SKM-1 treated with dmso at 0.1 percent for 144 hours (cell line): ENCODE measurements at regions not wholly inside any gene's neighbourhood (a gene's known extent, or its start where the extent isn't known, plus 50 kb on each side); places are given as distances from the start of the nearest gene placed in this dataset.

Experiments
- DNase-seq: peaks from one replicate; lab custom pipeline; 2025; ENCODE audit not compliant: unreplicated experiment; lab: John Stamatoyannopoulos, UW

DNA sequence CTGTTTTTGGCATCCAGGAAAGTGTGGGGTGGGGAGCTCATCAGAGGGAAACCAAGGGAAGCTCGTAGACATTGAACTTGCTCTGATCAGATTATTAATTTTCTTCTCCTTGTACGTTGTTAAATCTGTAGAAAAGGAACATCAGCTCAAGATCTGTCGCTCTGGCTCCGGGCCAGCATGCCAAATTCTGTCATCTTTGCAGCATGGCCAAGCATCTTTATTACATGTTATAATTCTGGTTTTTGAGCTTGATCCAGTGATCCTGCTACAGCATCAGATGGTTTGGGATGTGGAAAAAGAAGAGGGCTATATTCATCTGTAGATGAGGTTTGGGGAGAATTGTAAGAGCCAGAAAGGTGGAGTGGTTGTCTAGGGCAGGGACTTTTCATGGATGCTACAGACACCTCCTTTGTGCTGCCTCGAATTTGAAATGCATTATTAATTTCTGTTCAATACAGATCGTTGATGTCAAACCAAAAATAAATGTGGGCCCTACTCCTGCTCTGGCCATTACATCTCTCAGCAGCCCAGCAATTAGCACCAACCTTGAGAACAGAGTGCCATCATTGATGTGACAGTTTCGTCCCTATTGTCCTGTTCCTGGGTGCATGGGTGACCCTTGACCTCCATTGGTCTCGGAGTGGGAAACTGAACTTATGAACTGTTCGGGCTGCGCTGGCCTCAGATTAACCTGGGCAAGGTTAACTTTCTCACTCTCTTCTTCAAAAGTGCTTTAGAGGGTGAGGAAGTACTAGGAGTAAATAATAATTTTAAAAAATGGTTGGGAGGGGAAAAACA lies 250.8 kb downstream of the SOX4 start:
- DNase-seq: no peak

DNA sequence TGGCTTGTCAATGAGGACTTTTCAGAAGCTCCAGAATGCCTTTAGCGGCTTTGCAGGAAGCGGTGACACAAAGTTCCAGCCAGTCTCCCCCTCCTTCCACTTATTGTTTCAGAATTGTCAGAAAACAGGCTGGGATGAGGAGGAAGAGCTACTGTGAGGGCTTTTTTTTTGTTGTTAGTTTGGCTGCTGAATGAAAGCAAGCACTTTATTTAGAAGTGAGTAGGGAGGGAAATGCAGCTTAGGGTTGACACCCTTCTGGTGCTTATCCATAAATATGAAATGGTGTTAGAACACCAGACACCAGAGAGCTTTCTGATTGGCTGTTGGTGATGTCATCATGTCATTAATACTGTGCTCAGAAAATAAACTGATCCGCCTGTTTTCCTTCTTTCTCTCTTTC lies 251.5 kb downstream of the SOX4 start:
- DNase-seq: no peak

DNA sequence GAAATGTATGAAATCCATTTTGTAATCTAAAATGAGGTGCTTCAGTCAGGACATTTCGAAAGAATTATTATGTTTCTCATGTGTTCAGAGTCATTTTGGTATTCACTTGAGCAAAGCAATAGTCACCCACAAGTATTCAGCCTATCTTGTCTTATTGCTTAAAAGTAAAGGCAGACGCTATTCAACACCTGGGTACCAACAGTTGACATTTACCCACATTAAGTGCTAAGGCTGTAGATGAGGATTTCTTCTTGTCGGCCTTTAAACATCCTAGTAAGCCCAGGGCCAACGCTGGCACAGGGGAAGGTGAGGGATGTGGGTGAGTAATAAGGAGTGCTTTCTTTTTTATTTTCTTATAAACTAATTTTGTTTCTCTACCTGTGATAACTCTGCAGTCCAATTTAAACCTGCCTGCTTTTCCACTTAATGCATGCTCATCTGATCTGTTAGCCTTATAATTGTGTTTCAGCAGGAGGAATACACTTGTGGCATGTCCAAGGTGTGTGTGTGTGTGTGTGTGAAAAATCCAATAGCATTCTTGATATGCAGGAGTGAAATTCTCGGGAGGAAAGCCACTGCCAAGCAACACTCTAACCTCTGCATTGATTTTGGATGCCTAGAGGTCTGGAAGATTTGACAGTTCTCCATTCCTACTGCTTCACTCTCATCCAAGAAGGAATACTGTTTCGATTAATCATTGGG lies 252.0 kb downstream of the SOX4 start:
- DNase-seq: no peak

DNA sequence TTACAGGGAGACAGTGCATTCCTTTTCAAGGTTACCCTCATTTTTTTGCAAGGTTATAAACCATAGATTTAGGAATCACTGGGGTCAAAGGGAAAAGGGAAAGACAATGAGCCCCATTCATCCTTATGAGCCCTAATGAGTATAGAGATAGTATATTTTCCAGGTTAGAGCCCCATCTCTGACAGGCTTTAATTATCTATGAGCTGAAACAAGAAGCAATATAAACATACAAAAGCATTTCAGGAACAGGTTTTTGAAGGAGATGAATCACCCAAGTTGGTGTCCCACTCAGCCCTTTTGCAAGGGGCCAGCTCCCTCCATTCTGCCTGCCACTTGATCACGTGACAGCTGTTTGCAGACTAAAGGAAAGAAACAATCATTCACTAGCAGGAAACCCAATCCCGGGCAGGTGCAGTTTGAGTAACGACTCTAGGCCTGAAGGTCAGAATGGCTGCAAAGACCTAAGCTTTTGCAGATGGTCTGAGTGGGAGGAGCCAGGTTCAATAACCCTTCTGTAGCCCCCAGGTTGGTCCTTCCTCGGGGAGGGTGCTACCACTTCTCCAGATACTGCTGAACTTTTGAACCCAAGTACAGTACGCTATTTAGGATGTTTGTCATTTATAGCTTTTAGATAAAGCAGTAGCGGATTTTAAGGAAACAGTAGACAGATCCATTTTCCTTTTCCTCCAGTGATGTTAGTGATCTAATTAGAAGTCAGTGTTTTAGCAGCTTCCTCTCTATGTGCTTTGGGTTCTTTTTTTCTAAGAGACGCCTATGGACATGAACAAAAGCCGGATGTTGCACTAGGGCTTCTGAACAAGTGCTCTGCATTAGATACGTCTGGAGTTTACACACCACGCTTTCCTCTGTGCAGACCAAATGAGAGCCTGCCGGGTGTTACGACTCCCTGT lies 253.2 kb downstream of the SOX4 start:
- DNase-seq: no peak

- no peak for DNase-seq
Measured at GRCh38 chr6:21847711-21848480, 254.3 kb downstream of the SOX4 start.

- no peak for DNase-seq
Measured at GRCh38 chr6:21850691-21851090, 257.1 kb downstream of the SOX4 start.

GRCh38 chr6:21855811-21856455 lies 262.4 kb downstream of the SOX4 start:
- DNase-seq: peak; percentile 63

- DNase-seq: no peak
Measured at GRCh38 chr6:21856456-21856825, 262.9 kb downstream of the SOX4 start.

DNA sequence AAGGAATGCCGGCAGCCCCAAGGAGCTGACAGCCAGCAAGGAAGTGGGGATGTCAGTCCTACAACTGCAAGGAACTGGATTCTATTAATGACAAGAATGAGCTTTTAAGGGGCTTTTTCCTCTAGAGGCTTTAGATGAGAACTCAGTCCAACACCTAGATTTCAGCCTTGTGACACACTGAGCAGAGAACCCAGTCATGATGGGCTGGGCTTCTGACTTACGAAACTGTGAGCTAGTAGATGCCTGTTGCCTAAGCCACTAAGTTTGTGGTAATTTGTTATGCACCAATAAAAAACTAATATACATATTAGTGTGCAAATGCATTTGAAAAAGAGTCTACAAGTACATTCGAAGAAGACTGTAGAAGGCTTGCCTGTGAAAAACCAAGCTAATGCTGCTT lies 263.3 kb downstream of the SOX4 start:
- peak; percentile 45 for DNase-seq

DNA sequence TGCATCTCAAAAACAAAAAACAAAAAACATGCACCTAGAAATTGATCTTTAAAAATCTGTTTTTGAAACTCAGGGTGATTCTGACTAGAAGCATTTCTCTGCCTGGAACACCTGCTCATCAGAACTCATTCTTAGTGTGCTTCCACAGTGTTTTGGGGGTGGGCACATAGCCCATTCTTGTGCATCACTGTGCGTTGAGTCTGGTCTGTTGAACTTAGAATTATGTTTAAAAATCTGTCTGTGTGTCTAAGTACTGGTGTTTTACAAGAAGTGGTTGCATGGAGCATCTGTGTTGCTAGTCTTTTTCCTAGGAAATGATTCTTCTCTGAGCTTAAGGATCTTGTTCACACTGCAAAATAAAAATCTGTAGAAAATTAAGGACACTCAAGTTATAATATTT lies 264.5 kb downstream of the SOX4 start:
- DNase-seq: no peak

DNA sequence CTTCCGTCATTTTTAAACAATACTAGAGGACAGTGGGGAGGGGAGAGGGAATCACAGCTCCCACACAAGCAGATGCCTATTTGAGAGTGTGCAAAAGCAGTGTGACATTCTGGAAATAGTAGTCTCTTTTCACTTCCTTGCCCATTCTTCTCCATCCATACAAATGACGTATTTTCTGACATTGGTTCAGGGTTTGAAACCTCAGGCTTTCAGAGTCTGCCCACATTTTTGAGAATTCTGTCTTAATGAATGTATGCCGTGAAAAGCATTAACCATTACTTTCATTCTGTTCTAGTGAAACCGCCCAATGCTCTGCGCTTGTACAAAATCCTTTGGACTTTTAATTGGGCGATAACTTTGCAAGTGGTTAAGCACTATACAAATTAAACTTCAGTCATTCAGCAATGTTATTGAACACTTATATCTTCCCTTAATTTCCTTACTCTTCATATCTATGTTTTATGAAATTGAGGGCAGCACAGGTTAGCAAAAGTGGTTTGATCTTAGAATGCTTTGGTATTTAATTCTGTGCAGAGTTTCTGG lies 265.7 kb downstream of the SOX4 start:
- no peak for DNase-seq

GRCh38 chr6:21861942-21862341 lies 268.4 kb downstream of the SOX4 start:
- DNase-seq: no peak

GRCh38 chr6:21864206-21864605 lies 270.7 kb downstream of the SOX4 start:
- DNase-seq: no peak

- DNase-seq: no peak
Measured at GRCh38 chr6:21868226-21868625, 274.7 kb downstream of the SOX4 start.

GRCh38 chr6:21869085-21869771 lies 275.7 kb downstream of the SOX4 start:
- no peak for DNase-seq

GRCh38 chr6:21870076-21870730 lies 276.7 kb downstream of the SOX4 start:
- DNase-seq: no peak

GRCh38 chr6:21871831-21872230 lies 278.3 kb downstream of the SOX4 start:
- DNase-seq: no peak

- DNase-seq: no peak
Measured at GRCh38 chr6:21872749-21873148, 279.2 kb downstream of the SOX4 start.

GRCh38 chr6:21873562-21873961 lies 280.0 kb downstream of the SOX4 start:
- no peak for DNase-seq
